ENCODE measurements at regions not wholly inside any gene's neighbourhood (a gene's known extent, or its start where the extent isn't known, plus 50 kb on each side); places are given as distances from the start of the nearest gene placed in this dataset.

DNA sequence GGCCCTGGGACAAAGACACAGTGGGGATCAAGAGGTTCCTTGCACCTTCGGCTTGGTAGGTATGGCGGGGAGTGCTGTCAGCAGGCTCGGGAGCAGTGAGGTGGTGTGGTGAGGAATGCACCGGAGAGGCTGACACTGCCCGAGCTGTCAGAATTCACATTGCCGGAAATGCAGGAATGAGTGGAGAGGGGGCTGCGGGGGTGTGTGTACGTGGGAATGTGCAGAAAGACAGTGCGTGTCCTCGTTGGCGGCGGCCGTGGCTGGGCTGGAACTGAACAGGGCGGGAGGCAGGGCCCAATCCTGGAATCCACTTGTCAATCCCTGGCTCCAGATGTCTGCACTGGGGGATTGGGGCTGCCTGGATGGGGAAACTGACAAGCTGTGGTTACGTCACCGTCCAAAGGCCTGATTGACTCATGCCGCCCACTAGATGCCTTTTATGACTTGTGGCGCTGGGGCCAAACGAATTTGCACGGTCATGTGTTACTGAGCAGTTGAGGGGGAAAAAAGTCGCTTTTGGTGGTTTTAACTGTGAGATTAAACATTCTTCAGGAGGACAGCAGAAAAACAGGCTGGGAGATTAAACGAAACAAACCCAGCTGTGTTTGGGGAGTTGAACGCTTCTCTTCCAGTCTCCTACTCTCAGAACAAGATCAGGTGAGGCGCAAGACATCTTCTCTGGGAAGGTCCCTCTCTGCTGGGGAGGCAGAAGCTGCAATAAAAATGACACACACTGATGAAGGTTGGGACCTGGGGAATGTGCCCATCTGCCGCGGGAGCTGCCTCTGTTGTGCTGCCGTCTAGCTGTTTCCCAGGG, 189.4 kb upstream of the GLI2 start:
- peak in 3 of 4 experiments; percentile 18 to 33 (median 19) for DNase-seq (ENCODE audit: extremely low read depth in 1 of 4, low spot score in 3 of 4)
- BruUV-seq (replicated peaks), result no TSS peak
- no peak for FAIRE-seq

More for the DNA sequence above, 189.4 kb upstream of the GLI2 start:
- H3K9me1 ChIP-seq (ENCODE audit: control insufficient read depth, insufficient read depth, low read length), result no peaks in the 10 kb centered on the region
- 4% methylated on average over 27 of the region's 27 CpGs for WGBS (ENCODE audit: insufficient coverage, low coverage, missing lambda C conversion rate)
- no peak overlapping the region for H3K27ac ChIP-seq (ENCODE audit: extremely low read depth, low read depth, low read length)
- H3K9me3 ChIP-seq (replicated peaks; ENCODE audit: control insufficient read depth, insufficient read depth, low read depth, low read length), result no peaks in the 10 kb centered on the region
- no peaks in the 10 kb centered on the region; a peak in 1 of 5 replicates for H3K4me1 ChIP-seq (replicated peaks in 1 of 2; ENCODE audit: control insufficient read depth in 2 of 2, insufficient read depth in 2 of 2, low read length in 2 of 2)
- ATAC-seq, result no peak
- no peaks in the 10 kb centered on the region for H3K79me2 ChIP-seq (ENCODE audit: control insufficient read depth, insufficient read depth, low read length)
- no peaks in the 10 kb centered on the region for H3K36me3 ChIP-seq (ENCODE audit: control insufficient read depth, insufficient read depth, low read length)
- no peak overlapping the region for H3K9ac ChIP-seq (ENCODE audit: insufficient read depth in 1 of 2, low read depth in 2 of 2, low read length in 2 of 2)
- H2AFZ ChIP-seq (ENCODE audit: low read depth, low read length), result no peak overlapping the region
- CTCF ChIA-PET (ENCODE audit: low intra/inter-chr PET ratio), result no interaction called here
- peaks cover 33 to 71% of the 10 kb centered on the region in 2 experiments; a peak in 4 of 5 replicates for H3K27me3 ChIP-seq (ENCODE audit: control insufficient read depth in 2 of 2, insufficient read depth in 2 of 2, low read length in 2 of 2)
- no peak overlapping the region for H3K4me2 ChIP-seq (ENCODE audit: insufficient read depth, low read length)
- H4K20me1 ChIP-seq (replicated peaks; ENCODE audit: control insufficient read depth, insufficient read depth, low read length), result no peaks in the 10 kb centered on the region
- POLR2A ChIA-PET, result no interaction called here
- in situ Hi-C loops (cut with MboI), result no loop called here
- H3K4me3 ChIP-seq, result no peak overlapping the region
- TF ChIP-seq ZNF324 (CRISPR knock-in tag; IDR thresholded peaks at IDR 0.05), result no peak
- TF ChIP-seq EGR1 (conservative IDR thresholded peaks at IDR 0.05), result peak; percentile 83
- TF ChIP-seq PKNOX1 (IDR thresholded peaks at IDR 0.05), result 0 out of 2 replicates have a peak, but pooled peaks have one; percentile 7
- TF ChIP-seq ATF7 (IDR thresholded peaks at IDR 0.05), result peak; percentile 34; the same call in 1 of the 2 replicates
- TF ChIP-seq EZH2 (IDR thresholded peaks at IDR 0.05; ENCODE audit: borderline replicate concordance, low read depth, low read length), result no peak
- peak; percentile 75 for TF ChIP-seq ATF3 (IDR thresholded peaks at IDR 0.05)
- no peak for TF ChIP-seq ATF3 (CRISPR knock-in tag; conservative IDR thresholded peaks at IDR 0.05)
- intact Hi-C loops (cut with micrococcal nuclease), result no loop called here
